Spinal cord (tissue), 9 donors: ENCODE measurements at regions not wholly inside any gene's neighbourhood (a gene's known extent, or its start where the extent isn't known, plus 50 kb on each side); places are given as distances from the start of the nearest gene placed in this dataset.

Experiments used
- DNase-seq, 6 donors: peaks; one replicate each; pipeline versions ENCODE4 v3.0.0 to v3.0.0-alpha.2; 2013 to 2015; ENCODE audit warnings: low spot score in 6 of 6, low read depth in 4 of 6
- H3K27ac ChIP-seq: one replicate; pipeline ENCODE4 v1.5.1; 2013; ENCODE audit warnings: low read depth, low read length, control low read depth
- H3K27me3 ChIP-seq: one replicate; pipeline ENCODE4 v1.6.1; 2013; ENCODE audit warnings: low read length; ENCODE audit not compliant: control insufficient read depth, insufficient read depth
- H3K36me3 ChIP-seq: one replicate; pipeline ENCODE4 v1.6.1; 2013; ENCODE audit warnings: low read length; ENCODE audit not compliant: control insufficient read depth, insufficient read depth
- H3K4me1 ChIP-seq: one replicate; pipeline ENCODE4 v1.6.1; 2013; ENCODE audit warnings: low read length; ENCODE audit not compliant: control insufficient read depth, insufficient read depth
- H3K4me3 ChIP-seq: one replicate; pipeline ENCODE4 v1.5.1; 2013; ENCODE audit warnings: low read depth, low read length, control low read depth
- H3K9me3 ChIP-seq: one replicate; pipeline ENCODE4 v1.6.1; 2013; ENCODE audit warnings: low read length; ENCODE audit not compliant: control insufficient read depth, insufficient read depth
- WGBS: methylation state at CpG from one replicate; pipeline ENCODE4 v1.1.5; 2013; ENCODE audit warnings: missing lambda C conversion rate; ENCODE audit not compliant: insufficient coverage; 5-methylcytosine and 5-hydroxymethylcytosine counted together
- donor health status: healthy.

- no peaks in the 10 kb centered on the region for H3K4me1 ChIP-seq
Measured at GRCh38 chr6:19752746-19753145, 84.4 kb upstream of the ID4 start.

DNA sequence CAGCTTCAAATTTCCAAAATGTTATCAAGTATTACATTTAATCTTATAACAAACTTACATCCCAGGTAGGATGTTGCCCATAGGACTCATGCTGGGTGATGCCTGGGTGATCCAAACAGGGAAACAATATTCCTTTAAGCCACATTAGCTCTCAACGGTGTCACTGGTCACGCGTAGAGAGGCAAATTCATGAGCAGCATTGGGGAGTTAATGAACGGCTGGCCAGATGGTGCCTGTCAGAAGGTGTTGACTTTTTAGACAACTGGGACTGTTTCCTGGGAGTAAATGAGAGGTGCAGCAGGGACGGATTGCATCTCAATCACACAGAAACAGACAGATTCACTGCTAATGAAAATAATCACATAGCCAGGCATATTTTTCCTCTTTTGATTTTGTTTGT, 83.3 kb upstream of the ID4 start:
- no CpG with 5 or more reads among the region's 5 CpGs for WGBS
- Histone ChIP-seq H3K27me3 (no peaks in the 10 kb centered on the region), H3K27ac (no peak overlapping the region), H3K4me3 (no peak overlapping the region), H3K36me3 (no peaks in the 10 kb centered on the region), H3K9me3 (no peaks in the 10 kb centered on the region), H3K4me1 (no peaks in the 10 kb centered on the region)
- DNase-seq, result peak in 2 of 6 donors; percentile 51 to 77

More at GRCh38 chr6:19752746-19753145, 84.4 kb upstream of the ID4 start:
- peak in 2 of 6 donors; percentile 41 to 44 for DNase-seq
- 83% methylated on average over 2 of the region's 2 CpGs for WGBS
- Histone ChIP-seq H3K27me3 (no peaks in the 10 kb centered on the region), H3K9me3 (no peaks in the 10 kb centered on the region), H3K36me3 (no peaks in the 10 kb centered on the region), H3K4me3 (no peak overlapping the region), H3K27ac (no peak overlapping the region)

DNA sequence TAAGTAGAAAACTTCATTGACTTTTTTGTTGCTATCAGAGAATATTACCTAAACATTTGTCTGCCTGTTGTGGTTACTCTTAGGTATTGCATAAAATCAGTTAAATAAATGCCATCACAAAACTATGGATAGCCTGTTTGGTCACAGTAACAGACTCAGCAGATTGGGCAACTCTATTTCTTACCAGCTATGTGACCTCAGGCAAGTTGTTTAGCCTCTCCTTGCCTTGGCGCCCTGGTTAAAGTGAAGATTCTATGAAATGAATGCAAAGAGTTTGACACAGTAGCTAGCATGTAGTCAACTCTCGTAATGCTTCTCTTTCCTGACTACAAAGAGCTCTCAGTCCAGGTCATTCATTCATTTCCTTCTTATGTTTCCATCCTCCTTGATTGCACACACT, 82.5 kb upstream of the ID4 start:
- no peak overlapping the region for H3K4me3 ChIP-seq
- WGBS, result no CpG with 5 or more reads among the region's 2 CpGs
- no peaks in the 10 kb centered on the region for H3K9me3 ChIP-seq
- H3K36me3 ChIP-seq, result no peaks in the 10 kb centered on the region
- H3K27ac ChIP-seq, result no peak overlapping the region
- H3K27me3 ChIP-seq, result no peaks in the 10 kb centered on the region
- no peaks in the 10 kb centered on the region for H3K4me1 ChIP-seq
- DNase-seq, result no peak

DNA sequence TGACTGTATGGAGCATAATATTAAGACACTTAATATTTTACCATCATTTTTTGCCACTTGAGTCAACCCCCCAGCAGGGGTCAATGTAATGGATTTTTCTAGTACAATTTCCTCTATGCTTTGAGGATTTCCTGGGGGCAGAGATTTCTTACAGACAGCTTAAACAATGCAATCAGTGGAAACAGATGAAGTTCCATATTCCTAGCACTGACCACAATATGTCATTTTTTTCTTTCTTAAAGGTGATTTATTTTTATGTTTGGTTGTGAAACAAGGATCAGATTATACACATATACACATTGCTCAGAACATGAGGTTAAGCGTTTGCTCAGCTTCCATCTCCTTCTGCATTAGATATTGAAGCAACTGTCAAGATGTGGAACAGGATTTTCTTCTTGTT, 82.0 kb upstream of the ID4 start:
- Histone ChIP-seq H3K4me1 (no peaks in the 10 kb centered on the region), H3K27ac (no peak overlapping the region), H3K4me3 (no peak overlapping the region), H3K27me3 (no peaks in the 10 kb centered on the region), H3K9me3 (no peaks in the 10 kb centered on the region), H3K36me3 (no peaks in the 10 kb centered on the region)
- DNase-seq, result no peak
- WGBS, result no CpG with 5 or more reads among the region's 1 CpG

- DNase-seq, result no peak
Measured at GRCh38 chr6:19757036-19757435, 80.1 kb upstream of the ID4 start.

GRCh38 chr6:19759117-19759880, 77.9 kb upstream of the ID4 start:
- no peaks in the 10 kb centered on the region for H3K27me3 ChIP-seq
- no peaks in the 10 kb centered on the region for H3K4me1 ChIP-seq
- H3K9me3 ChIP-seq, result no peaks in the 10 kb centered on the region
- no peak overlapping the region for H3K27ac ChIP-seq
- no peaks in the 10 kb centered on the region for H3K36me3 ChIP-seq
- no CpG with 5 or more reads among the region's 3 CpGs for WGBS
- no peak for DNase-seq
- no peak overlapping the region for H3K4me3 ChIP-seq

More at GRCh38 chr6:19757036-19757435, 80.1 kb upstream of the ID4 start:
- Histone ChIP-seq H3K27ac (no peak overlapping the region), H3K4me3 (no peak overlapping the region), H3K9me3 (no peaks in the 10 kb centered on the region), H3K4me1 (no peaks in the 10 kb centered on the region), H3K36me3 (no peaks in the 10 kb centered on the region), H3K27me3 (no peaks in the 10 kb centered on the region)
- 80% methylated on average over 1 of the region's 2 CpGs for WGBS

DNA sequence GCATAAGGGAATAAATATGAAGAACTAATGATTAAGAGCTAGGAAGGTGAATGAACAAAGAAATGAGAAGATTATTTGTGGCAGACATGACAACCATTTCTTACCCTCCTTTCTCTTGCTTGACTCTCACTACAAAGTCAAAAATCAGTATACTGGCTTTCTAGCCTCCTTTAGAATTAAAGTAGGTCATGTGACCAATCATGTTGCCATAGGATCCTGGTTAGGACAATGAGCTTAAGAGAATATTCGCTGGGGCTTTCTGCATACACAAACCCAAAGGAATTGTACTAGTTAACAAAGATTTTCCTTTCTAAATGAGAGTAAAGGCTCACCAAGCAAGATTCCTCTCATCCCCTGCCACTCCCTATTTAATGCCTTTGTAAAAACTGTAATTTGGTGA, 76.0 kb upstream of the ID4 start:
- no peak overlapping the region for H3K27ac ChIP-seq
- DNase-seq, result no peak
- H3K9me3 ChIP-seq, result no peaks in the 10 kb centered on the region
- no peaks in the 10 kb centered on the region for H3K36me3 ChIP-seq
- no CpG with 5 or more reads among the region's 1 CpG for WGBS
- no peak overlapping the region for H3K4me3 ChIP-seq
- H3K4me1 ChIP-seq, result no peaks in the 10 kb centered on the region
- H3K27me3 ChIP-seq, result no peaks in the 10 kb centered on the region

GRCh38 chr6:19771753-19772336, 65.3 kb upstream of the ID4 start:
- no peaks in the 10 kb centered on the region for H3K4me1 ChIP-seq
- no peaks in the 10 kb centered on the region for H3K9me3 ChIP-seq
- H3K27ac ChIP-seq, result no peak overlapping the region
- WGBS, result 75% methylated on average over 2 of the region's 5 CpGs
- H3K36me3 ChIP-seq, result no peaks in the 10 kb centered on the region
- no peak overlapping the region for H3K4me3 ChIP-seq
- DNase-seq, result no peak
- no peaks in the 10 kb centered on the region for H3K27me3 ChIP-seq

DNA sequence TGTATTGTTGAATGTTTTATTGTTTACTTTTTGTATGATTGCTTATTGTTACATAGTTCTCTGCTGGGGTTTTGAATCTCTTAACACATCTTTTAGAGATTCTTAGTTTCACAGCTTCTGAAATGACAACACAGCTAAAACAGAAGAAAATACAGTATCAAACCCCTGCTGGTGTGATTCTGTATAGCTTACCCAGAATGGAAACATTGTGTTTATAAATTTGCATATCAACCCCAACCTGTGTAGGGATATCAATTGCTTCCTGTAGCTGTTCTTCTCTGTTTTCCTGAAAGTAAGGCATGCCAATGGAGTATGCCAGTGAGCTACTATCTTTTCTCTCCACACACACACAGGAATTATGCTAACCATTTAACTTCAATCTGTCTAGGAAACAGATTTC, 64.3 kb upstream of the ID4 start:
- no peak for DNase-seq
- Histone ChIP-seq H3K27ac (no peak overlapping the region), H3K36me3 (no peaks in the 10 kb centered on the region), H3K4me1 (no peaks in the 10 kb centered on the region), H3K4me3 (no peak overlapping the region), H3K27me3 (no peaks in the 10 kb centered on the region), H3K9me3 (no peaks in the 10 kb centered on the region)

- Histone ChIP-seq H3K27ac (no peak overlapping the region), H3K9me3 (no peaks in the 10 kb centered on the region), H3K36me3 (no peaks in the 10 kb centered on the region), H3K27me3 (no peaks in the 10 kb centered on the region), H3K4me3 (no peak overlapping the region), H3K4me1 (no peaks in the 10 kb centered on the region)
- no peak for DNase-seq
- WGBS, result 85% methylated on average over 3 of the region's 4 CpGs
Measured at GRCh38 chr6:19781269-19781668, 55.9 kb upstream of the ID4 start.
